Neural cell (in vitro differentiated cells): ENCODE measurements at regions not wholly inside any gene's neighbourhood (a gene's known extent, or its start where the extent isn't known, plus 50 kb on each side); places are given as distances from the start of the nearest gene placed in this dataset.

Source experiments
- CTCF ChIP-seq: fragments of 450-650 bp; IDR thresholded peaks from 2 replicates; pipeline ENCODE4 v1.5.1; 2014; ENCODE audit warnings: antibody characterized with exemption, mild to moderate bottlenecking, moderate library complexity; ENCODE audit not compliant: poor library complexity, severe bottlenecking
- EP300 ChIP-seq: fragments of 450-650 bp; conservative IDR thresholded peaks from 2 replicates; pipeline ENCODE4 v1.6.1; 2014; ENCODE audit warnings: antibody characterized with exemption, mild to moderate bottlenecking, moderate library complexity; ENCODE audit not compliant: poor library complexity, severe bottlenecking
- EZH2 ChIP-seq: fragments of 200-600, 300-800 bp; shearing (Covaris generic), sonication (generic); IDR thresholded peaks from 2 replicates; pipeline ENCODE4 v1.6.1; 2014; ENCODE audit warnings: antibody characterized with exemption, low read length, borderline replicate concordance, mild to moderate bottlenecking; ENCODE audit not compliant: insufficient read depth, poor library complexity, severe bottlenecking
- SMC3 ChIP-seq: fragments of 450-650 bp; conservative IDR thresholded peaks from 2 replicates; pipeline ENCODE4 v1.6.1; 2014; ENCODE audit warnings: antibody characterized with exemption, mild to moderate bottlenecking, moderate library complexity; ENCODE audit not compliant: poor library complexity
- TAF1 ChIP-seq: IDR thresholded peaks from 2 replicates; pipeline ENCODE4 v1.6.1; 2012; ENCODE audit warnings: low read depth

GRCh38 chr2:23270810-23271209 lies 114.2 kb upstream of the KLHL29 start:
- TF ChIP-seq EZH2 (no peak), CTCF (no peak), TAF1 (no peak), EP300 (peak; percentile 61), SMC3 (no peak)
